Activated CD8-positive, alpha-beta memory T cell treated with anti-CD3 and anti-CD28 coated beads, Interleukin-2, amount 10 ng/mL, durations not matched to agents 7 days and 5 days (primary cell): ENCODE measurements at regions not wholly inside any gene's neighbourhood (a gene's known extent, or its start where the extent isn't known, plus 50 kb on each side); places are given as distances from the start of the nearest gene placed in this dataset.

ENCODE experiments used
- ATAC-seq: fragments of 150-1000 bp; cut with Tn5 transposase; one replicate; pipeline ENCODE4 v1.10.0; 2021; ENCODE audit warnings: moderate library complexity
- CTCF ChIA-PET: fragments of 350-600 bp; sonication (Branson Sonifier 250); formaldehyde crosslinking; loops from one replicate; lab custom pipeline; 2021; ENCODE audit warnings: antibody characterized with exemption; lab: Charles Lee
- DNase-seq: peaks from one replicate; pipeline ENCODE4 v3.0.0-alpha.2; 2020
- H3K27ac Mint-ChIP-seq: one replicate; pipeline ENCODE4 v1.8.0; 2021; ENCODE audit warnings: mild to moderate bottlenecking, mixed read lengths
- H3K27me3 Mint-ChIP-seq: one replicate; pipeline ENCODE4 v1.8.0; 2021; ENCODE audit warnings: mixed read lengths
- H3K36me3 Mint-ChIP-seq: one replicate; pipeline ENCODE4 v1.8.0; 2021; ENCODE audit warnings: mild to moderate bottlenecking, mixed read lengths
- H3K4me1 Mint-ChIP-seq: one replicate; pipeline ENCODE4 v1.8.0; 2021; ENCODE audit warnings: mixed read lengths
- H3K4me3 Mint-ChIP-seq: one replicate; pipeline ENCODE4 v1.8.0; 2021; ENCODE audit warnings: mild to moderate bottlenecking, moderate library complexity, mixed read lengths
- H3K9me3 Mint-ChIP-seq: one replicate; pipeline ENCODE4 v1.8.0; 2022; ENCODE audit warnings: low read depth, mixed read lengths

DNA sequence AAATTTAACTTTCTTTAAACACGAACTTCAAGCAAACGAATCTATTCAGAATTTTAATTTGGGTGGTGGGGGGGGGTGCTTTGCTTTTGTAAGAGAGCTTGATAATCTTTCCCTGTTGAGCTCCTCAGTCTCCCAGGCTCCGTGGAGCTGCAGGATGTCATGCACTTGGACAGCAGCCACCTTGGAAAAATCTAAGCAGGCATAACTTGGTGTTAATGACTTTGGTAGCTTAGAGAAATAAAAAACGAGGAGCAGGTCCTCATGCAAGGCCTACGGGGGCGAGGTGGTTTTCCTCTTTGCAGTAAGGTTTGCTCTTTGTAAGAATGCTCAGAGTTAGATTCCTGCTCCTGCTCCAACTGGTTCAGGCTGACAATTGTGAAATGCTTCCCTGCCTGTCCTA is 102.3 kb downstream of the EDN1 start:
- Mint-ChIP-seq H3K27me3 (peaks cover 2% of the 10 kb centered on the region), H3K27ac (no peak overlapping the region), H3K4me3 (no peak overlapping the region), H3K9me3 (no peaks in the 10 kb centered on the region), H3K4me1 (no peaks in the 10 kb centered on the region), H3K36me3 (no peaks in the 10 kb centered on the region)
- no peak for DNase-seq
- ATAC-seq, result no peak
- CTCF ChIA-PET, result no interaction called here

DNA sequence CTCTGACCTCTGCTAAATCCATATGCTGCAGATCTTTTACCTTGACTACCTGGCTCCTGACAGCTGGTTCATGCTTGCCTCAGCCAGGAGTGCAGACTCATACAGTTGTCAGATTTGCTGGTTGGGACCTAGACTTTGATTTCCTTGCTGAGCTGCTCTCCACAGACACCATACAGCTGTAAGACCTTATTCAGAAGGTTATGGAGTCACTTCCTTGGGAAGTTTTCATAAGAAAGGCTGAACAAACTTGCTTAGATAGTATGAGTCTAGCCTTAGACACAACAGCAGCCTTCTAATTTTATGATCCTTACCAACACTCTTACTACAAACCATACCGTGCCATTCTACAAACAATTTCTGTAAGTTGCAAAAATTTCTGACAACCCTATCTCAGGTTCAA is 102.9 kb downstream of the EDN1 start:
- Mint-ChIP-seq H3K27ac (no peak overlapping the region), H3K9me3 (no peaks in the 10 kb centered on the region), H3K36me3 (no peaks in the 10 kb centered on the region), H3K4me3 (no peak overlapping the region), H3K27me3 (peaks cover 2% of the 10 kb centered on the region), H3K4me1 (no peaks in the 10 kb centered on the region)
- ATAC-seq, result no peak
- no peak for DNase-seq
- CTCF ChIA-PET, result no interaction called here

DNA sequence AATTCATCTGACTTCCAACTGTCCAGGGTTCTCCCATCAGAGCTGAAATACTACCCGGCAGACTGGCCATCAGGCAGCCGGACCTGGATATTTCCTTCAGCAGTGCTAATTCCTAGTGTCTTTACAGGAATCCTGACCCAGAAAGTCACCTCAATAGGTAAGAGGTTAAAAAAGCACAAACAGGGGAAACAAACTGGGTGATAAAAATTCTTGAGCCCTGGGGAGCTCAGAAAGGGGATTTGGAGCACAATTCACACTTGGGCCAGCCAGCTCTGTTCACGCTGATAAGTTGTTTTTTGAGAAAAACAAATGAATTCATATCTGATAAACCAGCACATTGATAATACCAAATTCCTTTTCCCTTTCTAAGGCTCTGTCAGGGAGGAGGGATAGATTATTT is 104.0 kb downstream of the EDN1 start:
- ATAC-seq (no peak), DNase-seq (no peak)
- CTCF ChIA-PET, result no interaction called here
- H3K9me3 Mint-ChIP-seq, result no peaks in the 10 kb centered on the region
- H3K27ac Mint-ChIP-seq, result no peak overlapping the region
- peaks cover 2% of the 10 kb centered on the region for H3K27me3 Mint-ChIP-seq
- no peaks in the 10 kb centered on the region for H3K36me3 Mint-ChIP-seq
- H3K4me1 Mint-ChIP-seq, result no peaks in the 10 kb centered on the region
- H3K4me3 Mint-ChIP-seq, result no peak overlapping the region

DNA sequence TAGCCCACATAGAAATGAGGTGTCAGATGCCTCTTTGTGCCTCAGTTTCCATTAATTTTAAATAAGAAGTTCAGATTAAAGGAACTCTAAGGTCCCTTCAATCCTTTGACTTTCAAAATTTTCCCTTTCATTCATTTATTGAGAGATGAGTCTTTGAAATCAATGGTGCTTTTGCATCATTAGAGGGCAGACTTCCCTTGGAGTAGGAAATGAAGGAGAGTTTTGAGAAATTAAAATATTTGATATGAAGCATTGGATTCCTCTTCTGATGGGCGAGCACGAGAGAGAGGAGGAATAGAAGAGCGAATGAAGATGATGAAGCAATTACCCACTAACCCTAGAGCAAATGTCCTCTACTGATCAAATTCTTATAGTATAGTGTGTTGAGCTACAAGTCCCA is 105.7 kb downstream of the EDN1 start:
- Mint-ChIP-seq H3K9me3 (no peaks in the 10 kb centered on the region), H3K27ac (no peak overlapping the region), H3K4me1 (no peaks in the 10 kb centered on the region), H3K4me3 (no peak overlapping the region), H3K36me3 (no peaks in the 10 kb centered on the region), H3K27me3 (peaks cover 2% of the 10 kb centered on the region)
- DNase-seq, result no peak
- ATAC-seq, result no peak
- CTCF ChIA-PET, result no interaction called here

DNA sequence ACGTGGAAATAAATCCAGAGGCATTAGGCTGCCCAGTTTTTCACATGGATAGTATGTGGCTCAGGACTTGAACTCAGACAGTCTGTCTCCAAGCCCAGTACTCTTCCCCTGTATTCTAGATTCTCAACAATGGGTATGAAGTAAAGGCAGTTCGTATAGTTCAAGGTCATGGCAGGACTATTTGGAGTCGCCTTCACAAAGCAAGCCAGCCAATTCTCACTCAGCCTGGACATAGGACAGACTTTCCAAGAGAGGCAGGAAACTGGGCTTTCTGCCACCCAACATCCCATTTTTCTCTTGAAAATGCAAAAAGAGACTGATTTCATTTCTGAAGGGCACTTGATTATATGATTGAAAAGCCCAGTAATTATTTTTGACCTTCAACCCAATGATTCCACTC is 111.0 kb downstream of the EDN1 start:
- H3K4me1 Mint-ChIP-seq, result no peaks in the 10 kb centered on the region
- H3K27me3 Mint-ChIP-seq, result peaks cover 2% of the 10 kb centered on the region

DNA sequence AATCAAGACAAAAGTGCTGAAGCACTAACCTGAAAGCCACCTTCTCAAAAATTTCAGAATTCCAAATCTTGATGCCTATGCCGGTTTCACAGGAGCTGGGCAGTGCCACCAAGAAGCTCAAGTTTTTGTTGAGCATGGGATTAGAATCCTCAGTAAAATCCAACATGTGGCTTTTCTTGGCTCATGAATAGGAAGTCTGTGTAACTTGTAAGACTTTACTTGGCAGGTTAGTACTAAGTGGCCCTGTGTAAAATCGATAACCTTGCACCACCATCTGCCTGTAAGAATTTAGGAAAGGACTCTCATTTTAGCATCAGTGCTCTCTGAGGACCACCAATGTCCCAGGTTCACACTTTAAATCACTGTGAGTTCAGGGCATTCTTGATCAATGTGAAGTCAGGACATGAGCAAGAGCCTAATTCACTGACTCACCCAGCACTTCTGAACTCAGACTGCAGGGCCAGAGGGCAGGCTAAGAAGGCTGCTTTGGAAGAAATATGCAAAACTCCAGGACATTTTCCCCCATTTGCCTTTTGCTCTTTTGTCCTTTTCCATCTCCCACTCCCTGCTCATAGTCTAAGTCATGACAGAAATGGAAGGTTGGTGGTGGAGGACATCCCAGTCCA is 113.2 kb downstream of the EDN1 start:
- Mint-ChIP-seq H3K36me3 (no peaks in the 10 kb centered on the region), H3K4me1 (no peaks in the 10 kb centered on the region), H3K27ac (no peak overlapping the region), H3K27me3 (peaks cover 2% of the 10 kb centered on the region), H3K4me3 (no peak overlapping the region), H3K9me3 (no peaks in the 10 kb centered on the region)
- DNase-seq (no peak), ATAC-seq (no peak)
- CTCF ChIA-PET, result no interaction called here

More for the DNA sequence above, 111.0 kb downstream of the EDN1 start:
- CTCF ChIA-PET, result no interaction called here
- no peak overlapping the region for H3K27ac Mint-ChIP-seq
- H3K9me3 Mint-ChIP-seq, result no peaks in the 10 kb centered on the region
- H3K4me3 Mint-ChIP-seq, result no peak overlapping the region
- DNase-seq, result no peak
- no peaks in the 10 kb centered on the region for H3K36me3 Mint-ChIP-seq
- ATAC-seq, result no peak

DNA sequence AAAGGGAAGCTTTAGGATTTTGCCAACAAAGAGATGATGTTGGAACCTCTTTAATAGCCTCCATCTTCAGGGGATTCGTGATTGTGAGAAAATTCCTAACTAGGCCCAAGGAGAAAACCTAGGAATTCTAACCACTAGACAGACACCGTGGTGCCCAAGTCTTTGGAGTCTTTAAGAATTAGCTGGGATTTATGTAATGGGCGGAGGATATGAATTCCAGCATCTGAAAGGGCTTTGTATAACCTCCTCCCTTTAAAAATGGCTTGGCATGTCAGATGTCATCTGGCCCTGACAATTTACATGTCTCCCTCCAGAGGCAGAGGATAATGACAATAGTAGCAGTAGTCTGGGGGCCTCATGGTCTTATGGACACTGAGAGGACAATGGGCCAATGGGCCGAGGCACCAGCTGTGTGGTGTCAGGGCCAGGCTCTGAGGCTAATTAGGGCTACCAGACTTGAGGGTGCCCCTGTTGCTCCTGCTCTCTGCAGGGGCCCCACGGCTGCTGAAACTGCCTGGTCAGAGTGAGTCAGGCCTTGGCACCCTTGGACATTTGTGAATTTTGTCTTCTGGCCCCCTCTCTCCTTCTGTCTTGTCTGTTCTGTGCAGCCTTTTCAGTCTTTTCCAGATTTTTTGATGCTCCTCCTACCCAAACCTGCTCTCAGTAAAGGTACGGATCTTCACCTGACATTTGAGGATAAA is 113.9 kb downstream of the EDN1 start:
- CTCF ChIA-PET, result no interaction called here
- no peaks in the 10 kb centered on the region for H3K9me3 Mint-ChIP-seq
- H3K4me1 Mint-ChIP-seq, result no peaks in the 10 kb centered on the region
- no peak overlapping the region for H3K27ac Mint-ChIP-seq
- ATAC-seq (no peak), DNase-seq (no peak)
- peaks cover 2% of the 10 kb centered on the region for H3K27me3 Mint-ChIP-seq
- H3K36me3 Mint-ChIP-seq, result no peaks in the 10 kb centered on the region
- no peak overlapping the region for H3K4me3 Mint-ChIP-seq

DNA sequence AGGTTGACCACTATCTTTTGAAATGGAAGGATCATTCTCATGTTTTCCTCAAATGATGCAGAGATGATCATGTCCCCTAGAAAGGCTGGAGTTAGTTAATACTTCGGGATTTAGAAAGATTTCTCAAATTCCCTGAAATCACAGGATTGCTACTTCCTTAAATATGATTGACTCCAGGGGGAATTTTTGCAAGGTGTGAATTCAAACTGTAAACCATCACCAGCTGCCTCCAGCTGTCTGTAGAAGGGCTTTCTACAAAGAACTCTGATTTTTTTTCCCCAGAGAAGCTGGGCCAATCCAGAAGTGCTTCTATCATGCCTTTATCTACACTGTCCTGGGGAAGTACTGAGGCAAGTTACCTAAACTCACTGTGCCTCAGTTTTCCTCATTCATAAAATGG is 114.5 kb downstream of the EDN1 start:
- no peak for ATAC-seq
- H3K27ac Mint-ChIP-seq, result no peak overlapping the region

DNA sequence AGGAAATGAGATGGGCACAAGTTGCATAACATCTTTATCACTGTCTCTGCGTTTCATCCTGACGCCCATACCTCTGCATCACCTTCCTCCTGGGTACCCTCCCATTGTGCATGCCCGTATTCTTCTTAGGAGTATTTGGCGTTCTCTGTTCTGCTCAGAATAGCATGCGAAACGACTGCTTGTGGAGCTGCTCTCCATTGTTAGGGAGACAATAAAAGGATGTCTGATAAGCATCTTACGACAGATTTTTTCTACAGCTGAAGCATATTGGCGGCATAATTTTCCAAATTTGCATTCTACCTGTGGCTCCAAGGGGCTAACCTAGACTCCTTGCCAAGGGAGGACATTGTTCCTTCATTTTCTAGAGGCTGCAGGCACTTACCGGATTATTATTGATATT is 118.6 kb downstream of the EDN1 start:
- no peak for ATAC-seq
- no peaks in the 10 kb centered on the region for H3K4me1 Mint-ChIP-seq
- no peak overlapping the region for H3K4me3 Mint-ChIP-seq
- CTCF ChIA-PET, result no interaction called here
- H3K27me3 Mint-ChIP-seq, result peaks cover 2% of the 10 kb centered on the region
- H3K27ac Mint-ChIP-seq, result no peak overlapping the region
- no peak for DNase-seq
- no peaks in the 10 kb centered on the region for H3K9me3 Mint-ChIP-seq
- no peaks in the 10 kb centered on the region for H3K36me3 Mint-ChIP-seq

More for the DNA sequence above, 114.5 kb downstream of the EDN1 start:
- Mint-ChIP-seq H3K9me3 (no peaks in the 10 kb centered on the region), H3K36me3 (no peaks in the 10 kb centered on the region), H3K4me3 (no peak overlapping the region), H3K27me3 (peaks cover 2% of the 10 kb centered on the region), H3K4me1 (no peaks in the 10 kb centered on the region)
- CTCF ChIA-PET, result no interaction called here
- DNase-seq, result no peak

DNA sequence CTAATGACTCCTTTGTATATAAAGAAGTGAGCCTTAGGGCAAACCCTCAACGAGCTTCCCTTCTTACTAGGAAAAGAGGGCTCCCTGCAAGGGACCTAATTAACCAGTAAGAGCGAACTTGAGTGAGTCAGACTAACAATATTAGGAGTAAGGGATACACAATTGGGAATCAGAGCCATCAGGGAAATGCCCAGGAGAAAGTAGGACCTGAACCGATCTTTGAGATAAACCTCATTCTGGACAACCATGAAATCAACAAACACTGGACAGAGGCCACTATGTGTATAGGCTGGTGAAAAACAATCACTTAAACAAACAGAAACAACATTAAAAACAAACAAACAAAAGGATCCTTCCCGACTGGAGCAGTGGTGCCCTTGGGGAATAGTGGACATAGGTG is 120.8 kb downstream of the EDN1 start:
- no peaks in the 10 kb centered on the region for H3K36me3 Mint-ChIP-seq
- no peak overlapping the region for H3K4me3 Mint-ChIP-seq
- CTCF ChIA-PET, result no interaction called here
- DNase-seq (no peak), ATAC-seq (no peak)
- no peaks in the 10 kb centered on the region for H3K4me1 Mint-ChIP-seq
- no peaks in the 10 kb centered on the region for H3K27me3 Mint-ChIP-seq
- H3K27ac Mint-ChIP-seq, result no peak overlapping the region
- H3K9me3 Mint-ChIP-seq, result no peaks in the 10 kb centered on the region

DNA sequence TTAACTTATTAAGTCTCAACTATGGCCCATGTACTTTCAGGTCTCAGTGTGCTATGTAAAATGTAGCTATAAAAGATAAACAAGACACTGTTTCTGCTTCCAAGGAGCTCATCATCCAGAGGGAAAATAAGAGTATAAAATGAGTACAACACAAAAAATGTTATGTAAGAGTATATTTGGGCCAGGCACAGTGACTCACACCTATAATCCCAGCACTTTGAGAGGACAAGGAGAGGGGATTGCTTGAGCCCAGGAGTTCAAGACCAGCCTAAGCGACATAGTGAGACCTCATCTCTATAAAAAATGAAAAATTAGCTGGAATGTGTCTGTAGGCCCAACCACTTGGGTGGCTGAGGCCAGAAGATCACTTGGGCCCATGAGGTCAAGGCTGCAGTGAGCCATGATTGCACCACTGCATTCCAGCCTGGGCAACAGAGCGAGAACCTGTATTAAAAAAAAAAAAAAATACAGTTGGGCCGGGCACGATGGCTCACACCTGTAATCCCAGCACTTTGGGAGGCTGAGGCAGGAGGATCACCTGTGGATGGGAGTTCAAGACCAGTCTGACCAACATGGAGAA is 124.0 kb downstream of the EDN1 start:
- CTCF ChIA-PET, result no interaction called here
- H3K4me1 Mint-ChIP-seq, result no peaks in the 10 kb centered on the region
- no peaks in the 10 kb centered on the region for H3K36me3 Mint-ChIP-seq
- no peak overlapping the region for H3K27ac Mint-ChIP-seq
- H3K9me3 Mint-ChIP-seq, result no peaks in the 10 kb centered on the region
- H3K4me3 Mint-ChIP-seq, result no peak overlapping the region
- no peak for DNase-seq
- H3K27me3 Mint-ChIP-seq, result no peaks in the 10 kb centered on the region
- ATAC-seq, result no peak

DNA sequence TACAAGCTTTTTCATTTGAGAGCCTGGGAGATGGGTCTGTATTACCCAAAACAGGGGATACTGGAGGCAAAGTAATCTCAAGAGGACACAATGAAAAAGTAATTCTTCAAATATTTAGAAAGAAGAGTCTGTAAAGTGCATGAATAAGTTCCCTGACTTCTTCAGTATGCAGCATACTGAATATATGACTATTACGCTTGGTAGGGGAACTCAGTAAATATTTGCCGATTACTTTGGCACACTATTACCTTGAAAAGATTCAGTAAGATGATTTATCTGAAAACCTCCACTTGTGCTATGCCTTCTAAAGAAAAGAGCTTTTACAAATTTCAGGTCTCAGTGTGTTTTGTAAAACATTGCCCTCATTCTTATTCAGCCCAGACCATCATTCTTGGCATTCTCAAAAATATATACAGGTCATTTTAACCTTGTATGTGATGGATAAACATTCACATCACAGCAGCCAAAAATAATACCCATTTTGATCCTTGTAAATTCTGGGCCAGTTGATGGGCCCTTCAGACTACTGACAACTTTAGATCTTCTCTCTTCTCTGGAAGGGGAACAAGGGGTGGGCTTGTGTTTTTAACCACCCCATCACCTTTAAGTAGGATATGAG is 125.9 kb downstream of the EDN1 start:
- CTCF ChIA-PET, result no interaction called here
- Mint-ChIP-seq H3K36me3 (no peaks in the 10 kb centered on the region), H3K4me1 (no peaks in the 10 kb centered on the region)

DNA sequence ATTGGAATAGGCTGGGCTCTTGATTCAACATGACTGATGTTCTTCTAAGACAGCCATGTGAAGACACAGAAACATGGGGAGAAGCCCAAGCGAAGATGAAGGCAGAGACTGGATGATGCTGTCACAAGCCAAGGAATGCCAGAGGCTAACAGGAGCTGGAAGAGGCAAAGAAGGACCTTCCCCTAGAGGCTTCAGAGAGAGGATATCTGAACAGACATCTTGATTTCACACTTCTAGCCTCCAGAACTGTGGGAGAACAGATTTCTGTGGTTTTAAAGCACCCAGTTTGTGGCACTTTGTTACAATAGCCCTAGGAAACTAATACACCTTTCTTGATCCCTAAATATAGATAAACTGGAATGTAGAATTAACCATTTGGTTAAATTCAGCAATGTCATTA is 127.0 kb downstream of the EDN1 start:
- DNase-seq, result no peak
- no peak for ATAC-seq
- H3K4me3 Mint-ChIP-seq, result no peak overlapping the region
- CTCF ChIA-PET, result no interaction called here
- H3K4me1 Mint-ChIP-seq, result no peaks in the 10 kb centered on the region
- no peak overlapping the region for H3K27ac Mint-ChIP-seq
- H3K9me3 Mint-ChIP-seq, result no peaks in the 10 kb centered on the region
- no peaks in the 10 kb centered on the region for H3K36me3 Mint-ChIP-seq
- no peaks in the 10 kb centered on the region for H3K27me3 Mint-ChIP-seq

More for the DNA sequence above, 125.9 kb downstream of the EDN1 start:
- ATAC-seq (no peak), DNase-seq (no peak)
- Mint-ChIP-seq H3K27me3 (no peaks in the 10 kb centered on the region), H3K4me3 (no peak overlapping the region), H3K27ac (no peak overlapping the region), H3K9me3 (no peaks in the 10 kb centered on the region)

DNA sequence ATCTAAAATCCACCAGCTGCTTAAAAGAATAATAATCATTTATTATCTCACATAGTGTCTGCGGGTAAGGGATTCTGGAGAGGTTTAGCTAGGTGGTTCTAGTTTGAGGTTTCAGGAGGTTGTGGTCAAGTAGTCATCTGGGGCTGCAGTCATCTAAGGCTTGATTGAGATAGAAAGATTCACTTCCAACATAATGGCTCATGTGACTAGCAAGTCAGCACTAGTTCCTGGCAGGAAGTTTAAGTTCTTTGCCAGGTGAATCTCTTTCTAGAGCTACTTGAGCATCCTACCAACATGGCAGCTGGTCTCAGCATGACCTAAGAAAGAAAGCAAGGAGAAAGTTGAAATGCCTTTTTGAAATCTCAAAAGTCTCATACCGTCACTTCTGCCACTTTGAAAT is 128.8 kb downstream of the EDN1 start:
- Mint-ChIP-seq H3K36me3 (no peaks in the 10 kb centered on the region), H3K27ac (no peak overlapping the region), H3K9me3 (no peaks in the 10 kb centered on the region), H3K27me3 (no peaks in the 10 kb centered on the region), H3K4me3 (no peak overlapping the region), H3K4me1 (no peaks in the 10 kb centered on the region)
- CTCF ChIA-PET, result no interaction called here
- DNase-seq, result no peak
- no peak for ATAC-seq
